ENCODE measurements at regions not wholly inside any gene's neighbourhood (a gene's known extent, or its start where the extent isn't known, plus 50 kb on each side); places are given as distances from the start of the nearest gene placed in this dataset.

DNA sequence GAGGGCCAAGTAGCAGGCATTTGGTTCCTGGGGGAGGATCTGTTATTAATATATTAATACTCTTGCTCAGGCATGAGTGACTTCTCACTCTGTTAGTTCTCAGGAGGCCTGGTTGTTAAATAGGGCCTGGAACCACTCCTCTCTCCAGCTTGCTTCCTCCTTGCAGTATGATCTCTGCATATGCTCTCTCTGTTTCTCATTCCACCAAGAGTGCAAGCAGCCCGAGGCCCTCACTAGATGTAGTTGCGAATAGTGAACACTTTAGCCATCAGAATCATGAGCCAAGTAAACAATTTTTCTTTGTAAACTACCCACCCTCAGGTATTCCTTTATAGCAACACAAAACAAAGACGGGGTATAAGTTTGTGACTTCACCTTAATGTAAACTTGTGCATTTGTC, 784.3 kb downstream of the DNAJB9 start:
- intact Hi-C loops (cut with DNase I), result no loop called here
- WGBS (ENCODE audit: insufficient coverage, low coverage, low lambda C conversion rate, missing lambda C conversion rate), result 75% methylated on average over 3 of the region's 3 CpGs
- Histone ChIP-seq H3K27me3 (no peaks in the 10 kb centered on the region), H3K4me3 (no peak overlapping the region), H3K4me1 (no peaks in the 10 kb centered on the region), H3K27ac (no peak overlapping the region), H3K9me3 (no peaks in the 10 kb centered on the region), H3K36me3 (no peaks in the 10 kb centered on the region)
- DNase-seq, result no peak
- no peak for ATAC-seq
- TF ChIP-seq, protein P1, sequence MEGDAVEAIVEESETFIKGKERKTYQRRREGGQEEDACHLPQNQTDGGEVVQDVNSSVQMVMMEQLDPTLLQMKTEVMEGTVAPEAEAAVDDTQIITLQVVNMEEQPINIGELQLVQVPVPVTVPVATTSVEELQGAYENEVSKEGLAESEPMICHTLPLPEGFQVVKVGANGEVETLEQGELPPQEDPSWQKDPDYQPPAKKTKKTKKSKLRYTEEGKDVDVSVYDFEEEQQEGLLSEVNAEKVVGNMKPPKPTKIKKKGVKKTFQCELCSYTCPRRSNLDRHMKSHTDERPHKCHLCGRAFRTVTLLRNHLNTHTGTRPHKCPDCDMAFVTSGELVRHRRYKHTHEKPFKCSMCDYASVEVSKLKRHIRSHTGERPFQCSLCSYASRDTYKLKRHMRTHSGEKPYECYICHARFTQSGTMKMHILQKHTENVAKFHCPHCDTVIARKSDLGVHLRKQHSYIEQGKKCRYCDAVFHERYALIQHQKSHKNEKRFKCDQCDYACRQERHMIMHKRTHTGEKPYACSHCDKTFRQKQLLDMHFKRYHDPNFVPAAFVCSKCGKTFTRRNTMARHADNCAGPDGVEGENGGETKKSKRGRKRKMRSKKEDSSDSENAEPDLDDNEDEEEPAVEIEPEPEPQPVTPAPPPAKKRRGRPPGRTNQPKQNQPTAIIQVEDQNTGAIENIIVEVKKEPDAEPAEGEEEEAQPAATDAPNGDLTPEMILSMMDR (IDR thresholded peaks at IDR 0.05), result no peak
- no peak for TF ChIP-seq POLR2A (IDR thresholded peaks at IDR 0.05)

DNA sequence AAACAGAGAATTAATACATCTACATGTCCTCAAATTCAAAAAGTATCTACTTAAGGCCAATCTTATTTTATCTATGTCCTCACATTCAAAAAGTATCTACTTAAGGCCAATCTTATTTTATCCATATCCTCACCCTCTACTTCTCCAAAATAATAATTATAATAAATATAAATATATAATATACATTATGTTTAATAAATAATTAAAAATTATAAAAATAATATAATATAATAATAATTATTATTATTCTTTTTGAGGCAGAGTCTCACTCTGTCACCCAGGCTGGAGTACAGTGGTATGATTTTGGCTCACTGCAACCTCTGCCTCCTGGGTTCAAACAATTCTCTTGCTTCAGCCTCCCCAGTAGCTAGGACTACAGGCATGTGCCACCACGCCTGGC, 784.9 kb downstream of the DNAJB9 start:
- H3K4me1 ChIP-seq, result no peaks in the 10 kb centered on the region
- H3K27me3 ChIP-seq, result no peaks in the 10 kb centered on the region
- H3K4me3 ChIP-seq, result no peak overlapping the region
- intact Hi-C loops (cut with DNase I), result no loop called here
- H3K9me3 ChIP-seq, result no peaks in the 10 kb centered on the region
- ATAC-seq (no peak), DNase-seq (no peak)
- H3K36me3 ChIP-seq, result no peaks in the 10 kb centered on the region
- 22% methylated on average over 1 of the region's 1 CpG for WGBS (ENCODE audit: insufficient coverage, low coverage, low lambda C conversion rate, missing lambda C conversion rate)
- TF ChIP-seq, protein P1 (IDR thresholded peaks at IDR 0.05), result no peak
- no peak overlapping the region for H3K27ac ChIP-seq

DNA sequence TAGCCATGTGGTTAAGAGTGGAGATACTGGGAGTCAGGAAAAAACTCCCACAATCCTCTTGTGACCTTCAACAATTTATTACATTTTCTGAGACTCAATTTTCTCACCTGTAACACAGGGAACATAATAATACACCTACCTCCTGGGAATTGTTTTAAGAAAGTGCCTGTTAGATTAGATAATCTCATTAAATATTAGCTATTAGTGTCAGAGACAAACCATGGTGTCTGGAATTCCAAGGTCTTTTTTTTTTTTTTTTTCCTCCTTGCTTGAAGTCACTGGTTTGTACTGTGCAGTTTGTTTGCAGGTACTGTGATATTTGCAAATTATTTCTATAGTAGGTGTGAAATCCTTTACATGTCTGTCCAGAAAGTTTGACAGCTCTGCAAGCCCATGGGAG, 806.1 kb downstream of the DNAJB9 start:
- no peak overlapping the region for H3K27ac ChIP-seq
- TF ChIP-seq POLR2A (IDR thresholded peaks at IDR 0.05), result no peak
- TF ChIP-seq, protein P1 (IDR thresholded peaks at IDR 0.05), result no peak

DNA sequence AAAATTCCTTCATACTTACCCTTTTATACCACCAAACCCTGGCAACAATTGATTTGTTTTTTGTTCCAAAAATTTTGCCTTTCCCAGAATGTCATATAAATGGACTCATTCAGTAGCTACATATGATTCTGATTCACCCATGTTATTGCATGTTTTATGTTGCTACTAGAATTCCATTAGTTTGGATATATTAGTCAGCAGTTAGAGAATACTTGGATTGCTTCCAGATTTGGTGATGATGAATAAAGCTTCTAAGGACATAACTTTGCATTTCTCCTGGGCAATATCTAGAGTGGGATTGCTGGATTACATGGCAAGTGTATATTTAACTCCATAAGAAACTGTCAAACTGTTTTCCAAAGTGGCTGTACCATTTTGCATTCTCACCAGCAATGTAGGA, 806.9 kb downstream of the DNAJB9 start:
- TF ChIP-seq, protein P1 (IDR thresholded peaks at IDR 0.05), result no peak
- no peak for TF ChIP-seq POLR2A (IDR thresholded peaks at IDR 0.05)
- H3K9me3 ChIP-seq, result no peaks in the 10 kb centered on the region
- no peaks in the 10 kb centered on the region for H3K27me3 ChIP-seq
- H3K4me1 ChIP-seq, result peaks cover 0 to 26% (median 0%) of the 10 kb centered on the region in 4 donors
- no peak overlapping the region for H3K4me3 ChIP-seq
- no peak for DNase-seq
- intact Hi-C loops (cut with DNase I), result no loop called here
- no peak overlapping the region for H3K27ac ChIP-seq
- no peaks in the 10 kb centered on the region for H3K36me3 ChIP-seq
- no peak for ATAC-seq

More for the DNA sequence above, 806.1 kb downstream of the DNAJB9 start:
- intact Hi-C loops (cut with DNase I), result no loop called here
- DNase-seq (no peak), ATAC-seq (no peak)
- Histone ChIP-seq H3K27me3 (no peaks in the 10 kb centered on the region), H3K36me3 (no peaks in the 10 kb centered on the region), H3K9me3 (no peaks in the 10 kb centered on the region), H3K4me1 (peaks cover 0 to 26% (median 0%) of the 10 kb centered on the region in 4 donors), H3K4me3 (no peak overlapping the region)

Measured in right lobe of liver (tissue), 6 donors.